ENCODE measurements at regions not wholly inside any gene's neighbourhood (a gene's known extent, or its start where the extent isn't known, plus 50 kb on each side); places are given as distances from the start of the nearest gene placed in this dataset.

DNA sequence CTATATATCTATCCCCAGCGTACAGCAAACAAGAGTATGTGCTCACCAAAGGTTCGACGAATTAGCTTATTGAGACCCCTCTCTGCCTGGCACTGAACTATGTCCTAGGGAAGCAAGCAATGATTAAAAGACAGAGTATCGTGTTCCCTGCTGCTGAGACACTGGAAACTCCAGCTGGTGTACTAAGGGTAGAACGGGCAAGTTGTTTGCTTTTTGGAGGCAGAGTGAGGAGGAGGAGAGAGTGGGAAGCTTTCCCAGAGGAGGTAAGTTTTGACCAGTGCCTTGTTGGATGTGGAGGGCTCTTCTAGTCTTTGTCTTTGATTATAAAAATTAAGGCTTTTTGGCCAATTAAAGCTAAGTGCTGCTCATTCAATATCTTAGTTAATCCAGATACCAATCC lies 61.7 kb downstream of the PJA1 start:
- H3K27me3 ChIP-seq (replicated peaks in 1 of 2; ENCODE audit: control insufficient read depth in 2 of 2, extremely low read depth in 1 of 2, insufficient read depth in 2 of 2, low read length in 1 of 2): no peaks in the 10 kb centered on the region
- no peak overlapping the region for H3K27ac Mint-ChIP-seq
- H3K4me1 Mint-ChIP-seq: no peaks in the 10 kb centered on the region
- H3K9me3 ChIP-seq: no peaks in the 10 kb centered on the region
- H3K4me1 ChIP-seq (ENCODE audit: control insufficient read depth in 1 of 2, extremely low read depth in 1 of 2, insufficient read depth in 2 of 2, low read length in 2 of 2): no peaks in the 10 kb centered on the region
- ChIA-PET CTCF (interaction anchor here in 1 of 2 donors (0.6 kb wide), 1 partner anchor 108 kb away, joined by 3 read pairs; no protein-coding TSS in a partner anchor), POLR2A (no interaction called here)
- no peak for ATAC-seq (replicated peaks in 1 of 4)
- no peaks in the 10 kb centered on the region for H3K9me3 Mint-ChIP-seq
- H3K36me3 Mint-ChIP-seq: no peaks in the 10 kb centered on the region
- no peaks in the 10 kb centered on the region for H3K36me3 ChIP-seq (ENCODE audit: control insufficient read depth in 2 of 2, extremely low read depth in 1 of 2, insufficient read depth in 1 of 2, low read length in 1 of 2)
- H3K27ac ChIP-seq (ENCODE audit: low read length): no peak overlapping the region
- no peak overlapping the region for H3K4me3 Mint-ChIP-seq
- DNase-seq: no peak
- 40% methylated on average over 1 of the region's 5 CpGs for WGBS (ENCODE audit: insufficient coverage)
- H3K27me3 Mint-ChIP-seq: peaks cover 0 to 23% of the 10 kb centered on the region in 2 donors
- H3K4me3 ChIP-seq (ENCODE audit: control insufficient read depth in 1 of 2, extremely low read depth in 1 of 2, low read length in 1 of 2): no peak overlapping the region

DNA sequence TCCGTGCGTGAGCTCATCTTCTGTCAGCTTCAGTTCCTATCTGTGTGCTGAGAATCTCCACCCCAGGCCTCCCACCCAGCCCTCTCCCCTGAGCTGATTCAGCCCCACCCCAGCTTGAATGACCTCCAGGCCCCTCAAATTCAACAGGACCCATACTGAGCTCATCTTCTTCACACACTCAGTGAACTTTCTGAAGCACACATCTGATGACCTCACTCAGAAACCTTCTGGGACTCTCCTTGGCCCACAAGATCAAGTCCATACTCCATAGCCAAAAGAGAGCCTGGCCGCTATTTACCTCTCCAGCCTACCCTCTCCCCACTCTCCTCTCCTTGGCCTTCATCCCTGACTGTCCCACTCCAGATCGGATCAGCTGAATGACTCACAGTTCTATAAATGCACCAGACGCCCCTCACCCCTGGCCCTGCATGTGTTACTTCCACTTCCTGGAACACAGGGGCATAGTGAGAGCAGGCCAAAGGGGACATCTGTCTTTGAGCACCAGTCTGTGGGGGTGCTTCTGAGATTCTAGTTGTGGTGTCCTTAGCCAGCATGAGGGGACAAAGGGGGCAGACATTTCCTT lies 62.5 kb downstream of the PJA1 start:
- no peak for DNase-seq
- Histone ChIP-seq H3K27ac (ENCODE audit: low read length) (no peak overlapping the region), H3K27me3 (replicated peaks in 1 of 2; ENCODE audit: control insufficient read depth in 2 of 2, extremely low read depth in 1 of 2, insufficient read depth in 2 of 2, low read length in 1 of 2) (no peaks in the 10 kb centered on the region), H3K4me3 (ENCODE audit: control insufficient read depth in 1 of 2, extremely low read depth in 1 of 2, low read length in 1 of 2) (no peak overlapping the region), H3K4me1 (ENCODE audit: control insufficient read depth in 1 of 2, extremely low read depth in 1 of 2, insufficient read depth in 2 of 2, low read length in 2 of 2) (no peaks in the 10 kb centered on the region), H3K9me3 (no peaks in the 10 kb centered on the region), H3K36me3 (ENCODE audit: control insufficient read depth in 2 of 2, extremely low read depth in 1 of 2, insufficient read depth in 1 of 2, low read length in 1 of 2) (no peaks in the 10 kb centered on the region)
- Mint-ChIP-seq H3K27me3 (peaks cover 0 to 19% of the 10 kb centered on the region in 2 donors), H3K36me3 (no peaks in the 10 kb centered on the region), H3K4me1 (no peaks in the 10 kb centered on the region), H3K9me3 (no peaks in the 10 kb centered on the region), H3K4me3 (no peak overlapping the region), H3K27ac (no peak overlapping the region)
- 91% methylated on average over 3 of the region's 5 CpGs for WGBS (ENCODE audit: insufficient coverage)
- ChIA-PET POLR2A (interaction anchor here in 1 of 2 donors (0.6 kb wide), 1 partner anchor 11 kb away, joined by 9 read pairs; no protein-coding TSS in a partner anchor), CTCF (no interaction called here)
- no peak for ATAC-seq (replicated peaks in 1 of 4)

DNA sequence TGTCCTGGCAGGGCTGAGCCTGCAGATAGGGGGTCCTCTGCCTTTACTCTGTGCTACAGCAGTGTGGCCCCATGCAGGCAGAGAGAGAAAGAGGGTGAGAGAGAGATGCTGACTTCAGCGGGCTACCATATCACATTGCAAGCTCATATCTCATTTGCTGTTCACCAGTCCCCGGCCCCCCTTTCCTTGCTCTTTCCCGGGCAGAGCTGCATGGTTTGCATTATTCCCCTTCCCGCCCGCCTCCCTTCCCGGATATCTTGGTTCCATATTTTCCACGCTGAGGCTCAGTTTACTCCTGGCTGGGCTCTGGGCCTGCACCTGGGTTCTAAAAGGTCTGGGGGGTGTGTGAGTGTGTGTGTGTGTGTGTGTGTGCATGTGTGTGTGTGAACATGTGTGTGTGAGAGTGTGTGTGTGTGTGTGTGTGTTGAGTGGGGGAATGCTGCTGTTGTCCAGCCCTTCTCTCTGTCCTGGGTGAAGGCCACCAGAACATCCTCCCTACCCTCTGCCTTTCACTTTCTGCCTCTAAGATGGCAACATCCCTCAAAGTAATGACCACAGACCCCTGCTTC lies 63.5 kb downstream of the PJA1 start:
- H3K27me3 Mint-ChIP-seq: peaks cover 0 to 15% of the 10 kb centered on the region in 2 donors
- H3K9me3 Mint-ChIP-seq: no peaks in the 10 kb centered on the region
- Histone ChIP-seq H3K4me3 (ENCODE audit: control insufficient read depth in 1 of 2, extremely low read depth in 1 of 2, low read length in 1 of 2) (no peak overlapping the region), H3K27ac (ENCODE audit: low read length) (no peak overlapping the region), H3K36me3 (ENCODE audit: control insufficient read depth in 2 of 2, extremely low read depth in 1 of 2, insufficient read depth in 1 of 2, low read length in 1 of 2) (no peaks in the 10 kb centered on the region), H3K9me3 (no peaks in the 10 kb centered on the region), H3K4me1 (ENCODE audit: control insufficient read depth in 1 of 2, extremely low read depth in 1 of 2, insufficient read depth in 2 of 2, low read length in 2 of 2) (no peaks in the 10 kb centered on the region), H3K27me3 (replicated peaks in 1 of 2; ENCODE audit: control insufficient read depth in 2 of 2, extremely low read depth in 1 of 2, insufficient read depth in 2 of 2, low read length in 1 of 2) (no peaks in the 10 kb centered on the region)
- H3K4me1 Mint-ChIP-seq: no peaks in the 10 kb centered on the region
- DNase-seq (no peak), ATAC-seq (replicated peaks in 1 of 4) (no peak)
- no peak overlapping the region for H3K4me3 Mint-ChIP-seq
- H3K36me3 Mint-ChIP-seq: no peaks in the 10 kb centered on the region
- ChIA-PET CTCF (no interaction called here), POLR2A (no interaction called here)
- WGBS (ENCODE audit: insufficient coverage): no CpG with 5 or more reads among the region's 7 CpGs
- no peak overlapping the region for H3K27ac Mint-ChIP-seq

DNA sequence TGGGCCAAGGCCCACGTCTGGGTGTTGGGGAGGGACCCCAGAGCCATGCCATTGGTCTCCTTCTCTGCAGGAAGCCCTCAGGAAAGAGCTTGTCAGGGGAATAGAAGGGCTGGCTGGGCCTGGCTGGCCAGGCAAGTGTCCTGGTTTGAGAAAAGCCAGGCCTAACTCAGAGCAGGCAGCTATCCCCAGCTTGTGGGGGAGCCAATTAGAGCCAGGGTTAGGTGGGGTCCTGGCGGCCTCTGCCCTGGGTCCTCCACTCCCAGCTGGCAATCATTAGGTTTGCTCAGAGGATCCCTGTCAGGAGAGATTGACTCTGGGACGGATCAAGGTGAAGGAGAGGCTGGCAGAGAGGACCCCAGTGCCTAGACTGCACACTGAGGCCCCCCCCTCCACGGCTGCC lies 64.8 kb downstream of the PJA1 start:
- Histone ChIP-seq H3K4me3 (ENCODE audit: control insufficient read depth in 1 of 2, extremely low read depth in 1 of 2, low read length in 1 of 2) (no peak overlapping the region), H3K9me3 (no peaks in the 10 kb centered on the region), H3K4me1 (ENCODE audit: control insufficient read depth in 1 of 2, extremely low read depth in 1 of 2, insufficient read depth in 2 of 2, low read length in 2 of 2) (no peaks in the 10 kb centered on the region), H3K36me3 (ENCODE audit: control insufficient read depth in 2 of 2, extremely low read depth in 1 of 2, insufficient read depth in 1 of 2, low read length in 1 of 2) (no peaks in the 10 kb centered on the region), H3K27me3 (replicated peaks in 1 of 2; ENCODE audit: control insufficient read depth in 2 of 2, extremely low read depth in 1 of 2, insufficient read depth in 2 of 2, low read length in 1 of 2) (no peaks in the 10 kb centered on the region), H3K27ac (ENCODE audit: low read length) (no peak overlapping the region)
- H3K27me3 Mint-ChIP-seq: peaks cover 0 to 11% of the 10 kb centered on the region in 2 donors
- no peak overlapping the region for H3K4me3 Mint-ChIP-seq
- DNase-seq (no peak), ATAC-seq (replicated peaks in 1 of 4) (no peak)
- H3K4me1 Mint-ChIP-seq: no peaks in the 10 kb centered on the region
- H3K9me3 Mint-ChIP-seq: no peaks in the 10 kb centered on the region
- no CpG with 5 or more reads among the region's 4 CpGs for WGBS (ENCODE audit: insufficient coverage)
- POLR2A ChIA-PET: no interaction called here
- H3K27ac Mint-ChIP-seq: no peak overlapping the region
- H3K36me3 Mint-ChIP-seq: no peaks in the 10 kb centered on the region
- CTCF ChIA-PET: no interaction called here

DNA sequence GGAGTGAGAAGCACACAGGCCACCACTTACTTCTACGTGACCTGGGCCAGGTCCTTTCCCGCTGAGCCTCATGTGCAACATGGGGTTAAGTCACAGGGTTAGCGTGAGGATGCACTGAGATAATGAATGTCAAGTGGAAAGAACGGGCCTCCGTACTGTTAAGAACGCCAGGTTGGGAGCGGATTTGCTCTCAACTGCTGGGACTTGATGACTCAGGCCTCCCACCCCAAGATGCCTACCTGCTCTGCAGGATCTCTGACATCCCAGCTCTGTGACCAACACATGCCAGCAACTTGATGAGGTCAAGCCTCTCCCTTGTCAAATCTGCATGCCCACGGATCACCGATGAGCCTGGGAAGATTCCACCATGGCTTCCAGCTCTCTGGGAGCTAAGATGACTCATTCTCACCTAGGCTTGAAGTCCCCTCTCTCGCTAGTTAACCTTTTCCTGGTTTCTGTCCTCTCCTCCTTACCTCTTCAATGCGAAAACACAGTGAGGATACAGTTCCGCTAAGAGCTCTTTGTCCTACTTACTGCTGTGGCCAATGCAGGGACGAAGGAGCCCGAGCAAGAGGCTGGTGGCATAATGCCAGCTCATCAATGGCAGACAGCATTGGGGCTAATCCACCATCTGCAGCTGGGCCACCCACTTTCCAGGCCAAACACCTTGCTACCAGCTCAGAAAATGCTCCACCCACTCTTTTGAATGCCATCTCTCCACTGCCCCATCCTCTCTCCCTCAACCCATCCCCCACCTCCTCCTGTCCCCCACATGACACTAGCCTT lies 67.6 kb downstream of the PJA1 start:
- H3K27me3 Mint-ChIP-seq: peaks cover 0 to 1% of the 10 kb centered on the region in 2 donors
- no peaks in the 10 kb centered on the region for H3K36me3 Mint-ChIP-seq
- no peak overlapping the region for H3K4me3 Mint-ChIP-seq
- no peak for DNase-seq
- no peak overlapping the region for H3K27ac Mint-ChIP-seq
- no peaks in the 10 kb centered on the region for H3K4me1 Mint-ChIP-seq
- H3K4me1 ChIP-seq (ENCODE audit: control insufficient read depth in 1 of 2, extremely low read depth in 1 of 2, insufficient read depth in 2 of 2, low read length in 2 of 2): no peaks in the 10 kb centered on the region
- WGBS (ENCODE audit: insufficient coverage): 70% methylated on average over 4 of the region's 14 CpGs
- H3K4me3 ChIP-seq (ENCODE audit: control insufficient read depth in 1 of 2, extremely low read depth in 1 of 2, low read length in 1 of 2): no peak overlapping the region
- H3K36me3 ChIP-seq (ENCODE audit: control insufficient read depth in 2 of 2, extremely low read depth in 1 of 2, insufficient read depth in 1 of 2, low read length in 1 of 2): no peaks in the 10 kb centered on the region
- H3K27me3 ChIP-seq (replicated peaks in 1 of 2; ENCODE audit: control insufficient read depth in 2 of 2, extremely low read depth in 1 of 2, insufficient read depth in 2 of 2, low read length in 1 of 2): no peaks in the 10 kb centered on the region
- no peaks in the 10 kb centered on the region for H3K9me3 ChIP-seq
- ATAC-seq (replicated peaks in 1 of 4): no peak
- ChIA-PET CTCF (no interaction called here), POLR2A (no interaction called here)
- no peaks in the 10 kb centered on the region for H3K9me3 Mint-ChIP-seq
- no peak overlapping the region for H3K27ac ChIP-seq (ENCODE audit: low read length)

DNA sequence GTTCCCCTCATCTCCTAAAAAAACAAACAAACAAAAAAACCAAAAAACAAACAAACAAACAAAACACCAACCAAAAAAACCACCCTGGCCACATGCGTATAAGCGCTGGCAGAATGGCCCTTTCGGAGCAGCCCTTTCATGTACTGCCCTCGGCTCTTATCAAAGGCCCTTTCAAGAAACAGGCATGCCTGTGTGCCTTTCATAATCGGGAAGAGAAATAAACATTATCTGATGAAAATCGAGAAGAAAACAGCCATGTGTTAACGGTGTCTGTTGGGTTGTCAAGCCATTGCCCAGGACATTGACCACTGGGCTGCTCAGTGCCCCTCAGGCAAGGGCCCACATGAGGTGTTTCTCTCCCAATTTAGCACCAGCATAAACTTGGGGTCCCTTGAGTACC lies 68.3 kb downstream of the PJA1 start:
- no peaks in the 10 kb centered on the region for H3K4me1 Mint-ChIP-seq
- no peak overlapping the region for H3K4me3 ChIP-seq (ENCODE audit: control insufficient read depth in 1 of 2, extremely low read depth in 1 of 2, low read length in 1 of 2)
- H3K4me1 ChIP-seq (ENCODE audit: control insufficient read depth in 1 of 2, extremely low read depth in 1 of 2, insufficient read depth in 2 of 2, low read length in 2 of 2): no peaks in the 10 kb centered on the region
- H3K36me3 ChIP-seq (ENCODE audit: control insufficient read depth in 2 of 2, extremely low read depth in 1 of 2, insufficient read depth in 1 of 2, low read length in 1 of 2): no peaks in the 10 kb centered on the region
- ChIA-PET CTCF (no interaction called here), POLR2A (no interaction called here)
- 100% methylated on average over 2 of the region's 7 CpGs for WGBS (ENCODE audit: insufficient coverage)
- H3K27me3 ChIP-seq (replicated peaks in 1 of 2; ENCODE audit: control insufficient read depth in 2 of 2, extremely low read depth in 1 of 2, insufficient read depth in 2 of 2, low read length in 1 of 2): no peaks in the 10 kb centered on the region
- H3K9me3 ChIP-seq: no peaks in the 10 kb centered on the region
- H3K27me3 Mint-ChIP-seq: no peaks in the 10 kb centered on the region
- H3K36me3 Mint-ChIP-seq: no peaks in the 10 kb centered on the region
- no peak overlapping the region for H3K27ac Mint-ChIP-seq
- H3K4me3 Mint-ChIP-seq: no peak overlapping the region
- no peaks in the 10 kb centered on the region for H3K9me3 Mint-ChIP-seq
- DNase-seq (no peak), ATAC-seq (replicated peaks in 1 of 4) (no peak)
- no peak overlapping the region for H3K27ac ChIP-seq (ENCODE audit: low read length)

All from T-cell (primary cell).